HCT116 (cell line): ENCODE measurements at regions not wholly inside any gene's neighbourhood (a gene's known extent, or its start where the extent isn't known, plus 50 kb on each side); places are given as distances from the start of the nearest gene placed in this dataset.

Experiments
- ELF1 ChIP-seq: IDR thresholded peaks from 2 replicates; pipeline ENCODE4 v1.6.1; 2012; ENCODE audit warnings: low read depth, borderline replicate concordance
- EZH2 ChIP-seq: fragments of 200-600 bp; sonication (generic); IDR thresholded peaks from 2 replicates; pipeline ENCODE4 v1.6.1; 2017; ENCODE audit warnings: antibody characterized with exemption, mixed run types
- FOSL1 ChIP-seq: IDR thresholded peaks from 2 replicates; pipeline ENCODE4 v1.6.1; 2012; ENCODE audit warnings: low read depth
- JUND ChIP-seq: IDR thresholded peaks from 2 replicates; pipeline ENCODE4 v1.6.1; 2012
- POLR2A ChIP-seq: IDR thresholded peaks from 2 replicates; pipeline ENCODE4 v1.7.0; 2011; ENCODE audit warnings: borderline replicate concordance; ENCODE audit not compliant: insufficient read depth, insufficient read length; ENCODE audit errors: extremely low read depth
- POLR2AphosphoS5 ChIP-seq: IDR thresholded peaks from 2 replicates; pipeline ENCODE4 v1.6.1; 2011; ENCODE audit warnings: mild to moderate bottlenecking, low read depth, low read length, moderate library complexity
- RAD21 ChIP-seq: IDR thresholded peaks from 2 replicates; pipeline ENCODE4 v1.6.1; 2012; ENCODE audit warnings: low read depth, mild to moderate bottlenecking
- ZNF274 ChIP-seq: fragments of 200-500 bp; sonication (Bioruptor generic); IDR thresholded peaks from 2 replicates; pipeline ENCODE4 v1.6.1; 2014; ENCODE audit warnings: mild to moderate bottlenecking, low read depth, low read length, inconsistent platforms
- TF ChIP-seq, protein P1 (sequence below): IDR thresholded peaks from 2 replicates; pipeline ENCODE4 v1.6.1; 2012
- TF ChIP-seq, protein P2 (sequence below): IDR thresholded peaks from 2 replicates; pipeline ENCODE4 v1.6.1; 2012; ENCODE audit warnings: low read depth
- TF ChIP-seq, protein P3 (sequence below), 3 experiments: fragments of 200-600 bp in 1 of 3; sonication (generic) in 1 of 3; IDR thresholded peaks in 2 of 3; conservative IDR thresholded peaks in 1 of 3; 2 replicates each; pipeline ENCODE4 v1.5.1; 2012 to 2017; ENCODE audit warnings: low read depth in 2 of 3, low read length in 2 of 3, antibody characterized with exemption in 1 of 3, borderline replicate concordance in 1 of 3, control low read depth in 1 of 3, mild to moderate bottlenecking in 1 of 3, mixed read lengths in 1 of 3, mixed run types in 1 of 3, moderate library complexity in 1 of 3; ENCODE audit not compliant: insufficient read depth in 1 of 3
- TF ChIP-seq, protein P4 (sequence below): IDR thresholded peaks from 2 replicates; pipeline ENCODE4 v1.6.1; 2012

DNA sequence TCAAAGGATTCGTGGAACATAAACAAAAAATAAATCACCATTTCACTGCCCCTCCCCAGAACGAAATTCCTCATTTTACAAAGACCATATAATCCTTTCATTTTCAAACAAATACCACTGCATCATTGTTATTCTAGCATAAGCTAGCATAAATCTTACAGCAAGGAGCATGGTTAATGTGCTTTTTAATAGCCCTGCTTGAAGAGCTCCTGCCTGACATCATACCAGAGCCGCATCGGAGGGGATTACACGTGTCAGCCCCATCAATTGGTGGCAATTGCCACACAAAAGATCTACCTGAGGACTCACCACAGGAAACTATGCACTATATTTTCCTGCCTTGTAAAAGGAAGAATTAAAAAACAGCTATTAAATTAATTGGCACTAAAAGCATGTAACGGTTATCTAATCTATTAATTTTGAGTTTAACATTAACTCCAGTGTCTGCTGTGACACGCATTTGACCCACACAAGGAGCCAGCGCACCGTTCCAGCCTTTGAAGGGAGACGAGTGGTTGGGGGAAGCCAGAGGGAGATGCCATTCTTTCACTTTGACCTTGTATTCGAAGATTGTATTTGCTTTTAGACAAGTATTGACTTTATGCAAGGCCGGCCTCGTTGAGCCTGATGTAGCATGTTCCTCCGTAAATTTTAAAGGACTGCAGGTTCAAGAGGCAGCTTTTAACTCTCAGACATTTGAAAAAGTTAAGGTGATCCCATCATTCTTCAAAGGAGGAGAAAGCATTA lies 261.1 kb upstream of the RNF32 start:
- TF ChIP-seq, protein P1, sequence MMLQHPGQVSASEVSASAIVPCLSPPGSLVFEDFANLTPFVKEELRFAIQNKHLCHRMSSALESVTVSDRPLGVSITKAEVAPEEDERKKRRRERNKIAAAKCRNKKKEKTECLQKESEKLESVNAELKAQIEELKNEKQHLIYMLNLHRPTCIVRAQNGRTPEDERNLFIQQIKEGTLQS = no peak
- TF ChIP-seq, protein P2, sequence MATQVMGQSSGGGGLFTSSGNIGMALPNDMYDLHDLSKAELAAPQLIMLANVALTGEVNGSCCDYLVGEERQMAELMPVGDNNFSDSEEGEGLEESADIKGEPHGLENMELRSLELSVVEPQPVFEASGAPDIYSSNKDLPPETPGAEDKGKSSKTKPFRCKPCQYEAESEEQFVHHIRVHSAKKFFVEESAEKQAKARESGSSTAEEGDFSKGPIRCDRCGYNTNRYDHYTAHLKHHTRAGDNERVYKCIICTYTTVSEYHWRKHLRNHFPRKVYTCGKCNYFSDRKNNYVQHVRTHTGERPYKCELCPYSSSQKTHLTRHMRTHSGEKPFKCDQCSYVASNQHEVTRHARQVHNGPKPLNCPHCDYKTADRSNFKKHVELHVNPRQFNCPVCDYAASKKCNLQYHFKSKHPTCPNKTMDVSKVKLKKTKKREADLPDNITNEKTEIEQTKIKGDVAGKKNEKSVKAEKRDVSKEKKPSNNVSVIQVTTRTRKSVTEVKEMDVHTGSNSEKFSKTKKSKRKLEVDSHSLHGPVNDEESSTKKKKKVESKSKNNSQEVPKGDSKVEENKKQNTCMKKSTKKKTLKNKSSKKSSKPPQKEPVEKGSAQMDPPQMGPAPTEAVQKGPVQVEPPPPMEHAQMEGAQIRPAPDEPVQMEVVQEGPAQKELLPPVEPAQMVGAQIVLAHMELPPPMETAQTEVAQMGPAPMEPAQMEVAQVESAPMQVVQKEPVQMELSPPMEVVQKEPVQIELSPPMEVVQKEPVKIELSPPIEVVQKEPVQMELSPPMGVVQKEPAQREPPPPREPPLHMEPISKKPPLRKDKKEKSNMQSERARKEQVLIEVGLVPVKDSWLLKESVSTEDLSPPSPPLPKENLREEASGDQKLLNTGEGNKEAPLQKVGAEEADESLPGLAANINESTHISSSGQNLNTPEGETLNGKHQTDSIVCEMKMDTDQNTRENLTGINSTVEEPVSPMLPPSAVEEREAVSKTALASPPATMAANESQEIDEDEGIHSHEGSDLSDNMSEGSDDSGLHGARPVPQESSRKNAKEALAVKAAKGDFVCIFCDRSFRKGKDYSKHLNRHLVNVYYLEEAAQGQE = no peak
- TF ChIP-seq POLR2AphosphoS5 (no peak), POLR2A (no peak), ZNF274 (no peak), ELF1 (no peak), JUND (no peak), FOSL1 (no peak), RAD21 (no peak), EZH2 (no peak)
- TF ChIP-seq, protein P3, sequence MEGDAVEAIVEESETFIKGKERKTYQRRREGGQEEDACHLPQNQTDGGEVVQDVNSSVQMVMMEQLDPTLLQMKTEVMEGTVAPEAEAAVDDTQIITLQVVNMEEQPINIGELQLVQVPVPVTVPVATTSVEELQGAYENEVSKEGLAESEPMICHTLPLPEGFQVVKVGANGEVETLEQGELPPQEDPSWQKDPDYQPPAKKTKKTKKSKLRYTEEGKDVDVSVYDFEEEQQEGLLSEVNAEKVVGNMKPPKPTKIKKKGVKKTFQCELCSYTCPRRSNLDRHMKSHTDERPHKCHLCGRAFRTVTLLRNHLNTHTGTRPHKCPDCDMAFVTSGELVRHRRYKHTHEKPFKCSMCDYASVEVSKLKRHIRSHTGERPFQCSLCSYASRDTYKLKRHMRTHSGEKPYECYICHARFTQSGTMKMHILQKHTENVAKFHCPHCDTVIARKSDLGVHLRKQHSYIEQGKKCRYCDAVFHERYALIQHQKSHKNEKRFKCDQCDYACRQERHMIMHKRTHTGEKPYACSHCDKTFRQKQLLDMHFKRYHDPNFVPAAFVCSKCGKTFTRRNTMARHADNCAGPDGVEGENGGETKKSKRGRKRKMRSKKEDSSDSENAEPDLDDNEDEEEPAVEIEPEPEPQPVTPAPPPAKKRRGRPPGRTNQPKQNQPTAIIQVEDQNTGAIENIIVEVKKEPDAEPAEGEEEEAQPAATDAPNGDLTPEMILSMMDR (IDR thresholded peaks at IDR 0.05 in 2 of 3, conservative IDR thresholded peaks at IDR 0.05 in 1 of 3; ENCODE audit: borderline replicate concordance in 1 of 3, insufficient read depth in 1 of 3, low read depth in 2 of 3, low read length in 2 of 3) = no peak
- TF ChIP-seq, protein P4, sequence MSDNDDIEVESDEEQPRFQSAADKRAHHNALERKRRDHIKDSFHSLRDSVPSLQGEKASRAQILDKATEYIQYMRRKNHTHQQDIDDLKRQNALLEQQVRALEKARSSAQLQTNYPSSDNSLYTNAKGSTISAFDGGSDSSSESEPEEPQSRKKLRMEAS = no peak
